Sigmoid colon (tissue), 4 donors: ENCODE measurements at regions not wholly inside any gene's neighbourhood (a gene's known extent, or its start where the extent isn't known, plus 50 kb on each side); places are given as distances from the start of the nearest gene placed in this dataset.

ENCODE experiments used
- CTCF ChIP-seq, 4 experiments: fragments of 450-650 bp in 3 of 4; fragments of 200-600 bp in 1 of 4; IDR thresholded peaks; one replicate each; pipeline ENCODE4 v1.5.1; 2016 to 2019; ENCODE audit warnings: antibody characterized with exemption in 4 of 4, mild to moderate bottlenecking in 3 of 4, moderate library complexity in 2 of 4
- POLR2A ChIP-seq, 2 donors: fragments of 450-650 bp; IDR thresholded peaks; one replicate each; pipeline ENCODE4 v1.6.1; 2016; ENCODE audit warnings: antibody characterized with exemption in 2 of 2, mild to moderate bottlenecking in 2 of 2, moderate library complexity in 2 of 2
- POLR2AphosphoS5 ChIP-seq, 4 donors: sonication (generic); formaldehyde crosslinking; IDR thresholded peaks; one replicate each; pipeline ENCODE4 v1.6.1; 2017; ENCODE audit warnings: antibody characterized with exemption in 4 of 4

GRCh38 chr2:143885461-143885860, 634.5 kb downstream of the ZEB2 start:
- TF ChIP-seq CTCF (IDR thresholded peaks at IDR 0.05) (no peak), POLR2AphosphoS5 (IDR thresholded peaks at IDR 0.05) (no peak), POLR2A (IDR thresholded peaks at IDR 0.05) (no peak)
